Urinary bladder (tissue), 3 donors: ENCODE measurements at regions not wholly inside any gene's neighbourhood (a gene's known extent, or its start where the extent isn't known, plus 50 kb on each side); places are given as distances from the start of the nearest gene placed in this dataset.
"Not testable (repeated sequence)": the region's sequence is repeated elsewhere in the genome, so short reads cannot be mapped to it uniquely, and the experiment has no call there.

ENCODE experiments used
- DNase-seq: peaks from one replicate; pipeline ENCODE4 v3.0.0-alpha.2; 2015; ENCODE audit errors: extremely low spot score
- H3K27ac ChIP-seq: one replicate; pipeline ENCODE4 v1.5.1; 2013; ENCODE audit warnings: low read depth, mild to moderate bottlenecking, moderate library complexity
- H3K36me3 ChIP-seq: one replicate; pipeline ENCODE4 v1.6.1; 2013; ENCODE audit warnings: mild to moderate bottlenecking, moderate library complexity; ENCODE audit not compliant: insufficient read depth
- H3K4me1 ChIP-seq: one replicate; pipeline ENCODE4 v1.6.1; 2013; ENCODE audit warnings: mild to moderate bottlenecking, moderate library complexity; ENCODE audit not compliant: insufficient read depth
- H3K4me3 ChIP-seq: one replicate; pipeline ENCODE4 v1.5.1; 2013; ENCODE audit warnings: low read depth, low read length
- WGBS: extraction: QIAGEN DNeasy Blood & Tissue Kit; methylation state at CpG from one replicate; pipeline ENCODE4 v1.1.7; 2013; 5-methylcytosine and 5-hydroxymethylcytosine counted together
- donor health status: healthy with polysubstance abuse.
- donor health status: healthy.

DNA sequence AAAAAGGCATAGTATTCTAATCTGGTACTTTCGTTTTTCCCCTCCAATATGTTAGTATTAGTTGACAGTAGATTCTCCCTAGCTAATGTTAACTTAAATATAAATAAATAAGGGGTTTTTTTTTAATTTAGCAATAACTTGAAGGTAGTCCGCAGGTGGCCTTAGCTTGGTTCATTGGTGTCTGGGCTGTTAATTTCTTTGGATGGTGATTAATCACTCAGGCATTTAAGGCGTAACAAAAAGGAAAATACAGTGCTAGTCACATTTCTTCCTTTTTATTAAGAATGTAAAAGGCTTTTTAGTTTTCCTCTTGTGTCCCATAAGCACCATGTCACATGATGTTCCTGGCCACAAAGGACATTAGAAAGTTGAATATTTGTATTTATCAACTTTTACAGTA lies 161.0 kb upstream of the POT1 start:
- WGBS = 85% methylated on average over 3 of the region's 3 CpGs

GRCh38 chr7:125089171-125089570 lies 159.5 kb upstream of the POT1 start:
- no peaks in the 10 kb centered on the region for H3K36me3 ChIP-seq
- WGBS = 87% methylated on average over 3 of the region's 3 CpGs
- H3K4me3 ChIP-seq = no peak overlapping the region
- DNase-seq = no peak
- no peaks in the 10 kb centered on the region for H3K4me1 ChIP-seq
- no peak overlapping the region for H3K27ac ChIP-seq

More for the DNA sequence above, 161.0 kb upstream of the POT1 start:
- DNase-seq = no peak
- no peak overlapping the region for H3K27ac ChIP-seq
- no peak overlapping the region for H3K4me3 ChIP-seq
- H3K36me3 ChIP-seq = no peaks in the 10 kb centered on the region
- no peaks in the 10 kb centered on the region for H3K4me1 ChIP-seq

- H3K4me3 ChIP-seq = no peak overlapping the region
- 93% methylated on average over 1 of the region's 1 CpG for WGBS
- H3K4me1 ChIP-seq = no peaks in the 10 kb centered on the region
- H3K36me3 ChIP-seq = no peaks in the 10 kb centered on the region
- no peak for DNase-seq
- no peak overlapping the region for H3K27ac ChIP-seq
Observed at GRCh38 chr7:125088555-125088954, 158.9 kb upstream of the POT1 start.

DNA sequence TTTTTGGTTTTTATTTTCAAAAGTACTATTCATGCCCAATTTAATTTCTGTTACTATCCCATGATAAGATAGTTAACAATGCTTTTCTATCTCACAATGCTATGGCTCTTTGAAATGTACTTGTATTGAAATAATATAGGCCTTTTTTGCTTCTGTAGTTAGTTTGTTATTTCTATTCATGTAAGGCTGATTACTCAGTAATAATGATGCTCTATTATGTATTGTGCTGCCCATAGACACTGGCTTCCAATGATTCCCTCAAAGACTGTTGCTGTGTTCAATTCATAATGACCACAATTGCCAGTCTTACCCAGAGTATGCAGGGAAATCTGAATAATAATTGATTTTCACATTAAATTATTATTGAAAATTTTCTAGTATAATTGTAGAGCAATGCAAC lies 155.5 kb upstream of the POT1 start:
- no peaks in the 10 kb centered on the region for H3K36me3 ChIP-seq
- H3K4me1 ChIP-seq = no peaks in the 10 kb centered on the region
- H3K27ac ChIP-seq = no peak overlapping the region
- no peak for DNase-seq
- H3K4me3 ChIP-seq = no peak overlapping the region

DNA sequence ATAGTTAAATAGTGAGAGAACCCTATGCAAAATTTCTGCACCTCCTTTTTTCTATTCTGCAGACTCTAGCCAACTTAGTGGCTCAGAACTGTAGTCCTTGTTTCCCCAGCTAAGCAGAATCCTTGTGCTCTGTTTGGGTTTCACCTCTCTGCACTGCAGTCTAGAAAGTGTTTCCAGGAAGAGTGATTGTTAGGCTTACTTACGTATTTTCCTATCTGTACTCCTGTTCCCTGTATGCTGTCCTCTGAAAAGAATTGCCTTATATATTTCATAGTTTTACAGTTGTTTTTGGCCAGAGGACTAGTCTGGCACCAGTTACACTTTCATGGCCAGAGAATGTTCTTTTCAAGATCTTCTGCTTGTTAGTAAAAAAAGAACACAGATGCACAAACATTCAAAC lies 154.6 kb upstream of the POT1 start:
- 45% methylated on average over 1 of the region's 1 CpG for WGBS
- no peak overlapping the region for H3K4me3 ChIP-seq
- H3K4me1 ChIP-seq = no peaks in the 10 kb centered on the region
- H3K36me3 ChIP-seq = no peaks in the 10 kb centered on the region
- DNase-seq = no peak
- no peak overlapping the region for H3K27ac ChIP-seq

- WGBS = 60% methylated on average over 3 of the region's 3 CpGs
- no peak overlapping the region for H3K4me3 ChIP-seq
- no peaks in the 10 kb centered on the region for H3K4me1 ChIP-seq
- DNase-seq = no peak
- H3K27ac ChIP-seq = no peak overlapping the region
- no peaks in the 10 kb centered on the region for H3K36me3 ChIP-seq
Observed at GRCh38 chr7:125074141-125074540, 144.5 kb upstream of the POT1 start.

GRCh38 chr7:125065546-125065945 lies 135.9 kb upstream of the POT1 start:
- DNase-seq = no peak

DNA sequence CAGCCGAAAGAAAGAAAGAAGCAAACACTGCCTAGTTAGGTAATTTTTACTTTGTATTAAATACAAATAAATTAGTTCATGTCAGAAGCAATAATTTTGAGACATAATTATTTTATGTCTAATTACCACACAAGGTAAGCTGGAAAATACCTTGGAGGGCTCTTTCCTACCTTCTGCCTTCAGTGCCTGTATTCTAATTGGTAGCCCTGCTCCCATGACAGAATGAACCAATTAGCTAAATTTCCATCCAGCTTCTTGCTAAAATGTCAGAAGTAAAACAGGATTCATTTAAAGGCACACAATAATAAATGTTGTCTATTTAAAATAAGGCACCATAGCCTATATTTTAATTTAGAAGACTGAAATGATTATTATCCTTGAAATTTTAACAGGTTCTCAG lies 135.4 kb upstream of the POT1 start:
- Histone ChIP-seq H3K27ac (no peak overlapping the region), H3K4me3 (no peak overlapping the region), H3K4me1 (no peaks in the 10 kb centered on the region), H3K36me3 (no peaks in the 10 kb centered on the region)
- no peak for DNase-seq
- 90% methylated on average over 1 of the region's 1 CpG for WGBS

More at GRCh38 chr7:125065546-125065945, 135.9 kb upstream of the POT1 start:
- Histone ChIP-seq H3K4me1 (no peaks in the 10 kb centered on the region), H3K36me3 (no peaks in the 10 kb centered on the region), H3K4me3 (no peak overlapping the region), H3K27ac (no peak overlapping the region)
- WGBS = 86% methylated on average over 1 of the region's 1 CpG

GRCh38 chr7:125061776-125062397 lies 132.3 kb upstream of the POT1 start:
- Histone ChIP-seq H3K27ac (no peak overlapping the region), H3K4me1 (no peaks in the 10 kb centered on the region), H3K36me3 (no peaks in the 10 kb centered on the region), H3K4me3 (no peak overlapping the region)
- WGBS = 62% methylated on average over 2 of the region's 2 CpGs
- no peak for DNase-seq

GRCh38 chr7:125061083-125061745 lies 131.6 kb upstream of the POT1 start:
- H3K36me3 ChIP-seq, H3K4me1 ChIP-seq, H3K27ac ChIP-seq, H3K4me3 ChIP-seq, DNase-seq: not testable (repeated sequence)
- WGBS = 38% methylated on average over 6 of the region's 6 CpGs

DNA sequence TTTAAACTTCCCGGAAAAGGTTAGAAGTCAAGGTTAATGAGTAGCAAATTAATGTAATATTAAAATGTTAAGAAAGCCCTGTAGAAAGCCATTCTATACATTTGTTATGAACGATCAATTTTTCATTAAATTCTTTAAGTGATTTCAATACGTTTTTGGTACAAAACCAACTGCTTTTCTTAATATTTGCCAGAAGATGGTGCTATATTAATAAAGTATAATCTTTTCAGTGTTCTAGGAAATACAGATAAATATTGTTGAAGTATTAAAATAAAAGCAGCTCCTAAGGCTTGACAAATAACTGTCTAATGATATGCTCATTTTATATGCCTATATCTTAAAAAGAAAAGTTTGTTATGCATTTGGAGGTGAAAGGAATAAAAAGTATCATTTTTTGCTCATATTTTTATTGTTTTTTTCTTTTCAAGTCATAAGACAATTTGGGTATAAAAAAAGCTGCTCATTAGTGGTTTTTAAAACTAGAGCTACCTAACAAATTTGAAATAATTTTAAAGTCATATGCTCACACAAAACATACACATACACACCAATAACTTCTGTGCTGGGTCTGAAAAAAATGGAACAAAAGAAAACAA lies 130.3 kb upstream of the POT1 start:
- WGBS = 21% methylated on average over 3 of the region's 3 CpGs
- Histone ChIP-seq H3K27ac (no peak overlapping the region), H3K4me3 (no peak overlapping the region), H3K36me3 (no peaks in the 10 kb centered on the region), H3K4me1 (no peaks in the 10 kb centered on the region)
- DNase-seq = no peak

GRCh38 chr7:125057963-125058362 lies 128.3 kb upstream of the POT1 start:
- 56% methylated on average over 3 of the region's 3 CpGs for WGBS
- no peak for DNase-seq
- no peak overlapping the region for H3K4me3 ChIP-seq
- H3K36me3 ChIP-seq = no peaks in the 10 kb centered on the region
- H3K27ac ChIP-seq = no peak overlapping the region
- no peaks in the 10 kb centered on the region for H3K4me1 ChIP-seq

- DNase-seq = no peak
- Histone ChIP-seq H3K27ac (no peak overlapping the region), H3K36me3 (no peaks in the 10 kb centered on the region), H3K4me1 (no peaks in the 10 kb centered on the region), H3K4me3 (no peak overlapping the region)
Observed at GRCh38 chr7:125055376-125055775, 125.8 kb upstream of the POT1 start.

- no peaks in the 10 kb centered on the region for H3K36me3 ChIP-seq
- H3K4me3 ChIP-seq = no peak overlapping the region
- no peak overlapping the region for H3K27ac ChIP-seq
- H3K4me1 ChIP-seq = no peaks in the 10 kb centered on the region
- DNase-seq = no peak
- whole genome bisulfite sequencing = 93% methylated on average over 6 of the region's 6 CpGs
Observed at GRCh38 chr7:125046767-125047166, 117.1 kb upstream of the POT1 start.
